RPMI8226 (cell line): ENCODE measurements at regions not wholly inside any gene's neighbourhood (a gene's known extent, or its start where the extent isn't known, plus 50 kb on each side); places are given as distances from the start of the nearest gene placed in this dataset.
"Not testable (repeated sequence)": the region's sequence is repeated elsewhere in the genome, so short reads cannot be mapped to it uniquely, and the experiment has no call there.

Experiments used
- DNase-seq: peaks from one replicate; pipeline ENCODE4 v3.0.0-alpha.2; 2015

- DNase-seq: no peak
Measured at GRCh38 chr13:89401264-89401675, 1730.1 kb downstream of the SLITRK5 start.

DNA sequence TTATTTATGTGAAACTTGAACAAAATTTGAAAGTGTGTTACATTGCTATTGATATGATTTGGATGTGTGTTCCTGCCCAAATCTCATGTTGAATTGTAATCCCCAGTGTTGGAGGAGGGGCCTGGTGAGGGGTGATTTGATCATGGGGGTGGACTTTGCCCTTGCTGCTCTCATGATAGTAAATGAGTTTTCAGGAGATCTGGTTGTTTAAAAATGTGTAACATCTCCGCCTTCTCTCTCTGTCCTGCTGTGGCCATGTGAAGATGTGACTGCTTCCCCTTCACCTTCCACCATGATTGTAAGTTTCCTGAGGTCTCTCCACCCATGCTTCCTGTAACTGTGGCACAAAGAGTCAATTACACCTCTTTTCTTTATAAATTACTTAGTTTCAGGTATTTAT is 1731.0 kb downstream of the SLITRK5 start:
- no peak for DNase-seq

GRCh38 chr13:89406096-89406495 is 1734.9 kb downstream of the SLITRK5 start:
- not testable (repeated sequence) for DNase-seq

GRCh38 chr13:89407357-89407756 is 1736.2 kb downstream of the SLITRK5 start:
- DNase-seq: no peak

DNA sequence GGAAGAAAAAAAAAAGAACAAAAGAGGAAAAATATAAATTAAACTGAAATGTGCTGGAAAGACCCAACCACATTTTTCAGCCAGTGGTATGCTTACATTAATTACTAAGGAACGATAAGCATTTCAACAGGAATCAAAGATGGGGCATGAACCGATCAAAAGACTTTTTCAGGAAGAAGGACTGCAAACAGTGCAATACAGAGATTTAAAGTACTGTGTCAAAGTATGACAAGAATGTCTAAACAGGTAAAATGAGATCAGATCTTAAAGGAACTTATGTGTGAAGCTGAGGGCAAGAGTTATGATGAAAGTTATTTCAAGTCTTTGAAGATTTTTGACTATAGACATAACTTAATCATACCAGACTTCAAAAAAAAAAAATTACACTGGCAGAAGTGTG is 1761.8 kb downstream of the SLITRK5 start:
- no peak for DNase-seq

DNA sequence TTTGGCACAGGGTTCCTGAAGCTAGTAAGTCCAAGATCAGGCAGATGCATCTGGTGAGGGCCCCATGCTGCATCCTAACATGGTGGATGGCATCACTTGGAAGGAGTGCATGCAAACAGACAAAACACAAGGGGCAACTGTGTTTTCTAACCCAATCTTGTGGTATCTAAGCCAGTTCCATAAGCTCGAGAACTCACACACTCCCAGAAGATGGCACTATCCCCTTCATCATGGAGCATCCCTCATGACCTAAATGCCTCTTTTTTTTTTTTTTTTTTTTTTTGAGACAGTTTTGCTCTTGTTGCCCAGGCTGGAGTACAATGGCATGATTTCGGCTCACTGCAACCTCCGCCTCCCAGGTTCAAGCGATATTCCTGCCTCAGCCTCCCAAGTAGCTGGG is 1763.5 kb downstream of the SLITRK5 start:
- not testable (repeated sequence) for DNase-seq

- no peak for DNase-seq
Measured at GRCh38 chr13:89454681-89455080, 1783.5 kb downstream of the SLITRK5 start.

- DNase-seq: no peak
Measured at GRCh38 chr13:89455225-89455624, 1784.1 kb downstream of the SLITRK5 start.

DNA sequence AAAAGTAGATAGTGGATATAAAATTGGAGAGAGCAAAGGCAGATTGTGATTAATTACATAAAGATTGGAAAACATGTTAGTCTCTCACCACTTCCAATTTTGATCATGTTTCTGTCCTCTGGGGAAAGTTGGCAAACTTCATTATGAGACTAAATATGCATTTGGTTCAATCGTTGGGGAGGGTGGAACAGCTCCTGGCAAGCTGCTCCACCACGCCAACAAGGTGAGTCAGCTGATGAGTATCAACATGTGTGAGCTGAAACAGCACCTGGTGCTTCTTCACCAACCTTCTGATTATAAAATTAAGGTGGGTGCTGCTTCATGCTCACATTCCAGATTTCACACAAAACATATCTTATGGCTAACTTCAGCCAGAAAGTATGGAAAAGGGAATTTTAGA is 1784.6 kb downstream of the SLITRK5 start:
- DNase-seq: no peak

DNA sequence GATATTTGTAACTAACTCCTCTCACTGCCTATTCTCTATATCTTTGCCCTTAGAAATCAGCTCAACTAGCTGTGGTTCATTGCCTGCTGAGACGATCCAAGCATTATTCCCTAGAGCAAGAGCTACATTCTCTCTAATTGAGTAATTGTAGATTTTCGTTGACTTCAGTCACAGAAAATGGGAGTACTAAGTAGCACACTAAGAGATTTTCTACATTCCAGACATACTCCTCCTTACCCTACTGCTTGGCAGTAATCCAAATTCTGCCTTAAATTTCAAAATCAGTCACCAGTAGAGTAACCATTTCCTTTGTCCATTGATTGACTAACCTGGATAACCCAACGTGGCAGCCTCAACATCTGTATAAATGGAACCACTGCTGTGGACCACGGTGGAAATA is 1786.8 kb downstream of the SLITRK5 start:
- no peak for DNase-seq

- DNase-seq: no peak
Measured at GRCh38 chr13:89458456-89458855, 1787.3 kb downstream of the SLITRK5 start.

DNA sequence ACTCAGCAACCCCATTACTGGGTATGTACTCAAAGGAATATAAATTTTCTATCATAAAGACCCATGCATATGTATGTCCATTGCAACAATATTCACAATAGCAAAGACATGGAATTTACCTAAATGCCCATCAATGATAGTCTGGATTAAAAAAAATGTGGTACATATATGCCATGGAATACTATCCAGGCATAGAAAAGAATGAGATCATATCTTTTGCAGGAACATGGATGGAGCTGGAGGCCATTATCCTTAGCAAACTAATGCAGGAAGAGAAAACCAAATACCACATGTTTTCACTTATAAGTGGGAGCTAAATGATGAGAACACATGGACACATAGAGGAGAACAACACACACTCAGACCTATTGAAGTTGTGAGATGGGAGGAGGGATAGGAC is 1789.7 kb downstream of the SLITRK5 start:
- not testable (repeated sequence) for DNase-seq

- no peak for DNase-seq
Measured at GRCh38 chr13:89465366-89465765, 1794.2 kb downstream of the SLITRK5 start.

DNA sequence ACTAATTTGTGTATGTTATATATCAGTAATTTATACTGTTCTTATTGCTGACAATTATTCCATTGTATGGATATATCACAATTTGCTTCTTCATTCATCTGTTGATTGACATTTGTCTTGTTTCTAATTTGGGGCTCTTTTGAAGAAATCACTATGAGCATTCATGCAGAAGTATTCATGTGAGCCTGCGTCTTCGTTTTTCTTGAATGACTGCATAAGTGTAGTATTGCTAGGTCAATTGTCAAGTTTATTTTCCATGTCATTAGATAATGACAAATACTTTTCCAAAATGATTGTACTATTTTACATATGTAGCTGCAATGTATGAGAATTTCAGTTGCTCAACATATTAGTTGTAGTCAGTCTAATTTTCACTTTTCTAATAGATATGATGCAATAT is 1796.9 kb downstream of the SLITRK5 start:
- DNase-seq: no peak

GRCh38 chr13:89470901-89471300 is 1799.7 kb downstream of the SLITRK5 start:
- DNase-seq: no peak

GRCh38 chr13:89474432-89474831 is 1803.3 kb downstream of the SLITRK5 start:
- no peak for DNase-seq

DNA sequence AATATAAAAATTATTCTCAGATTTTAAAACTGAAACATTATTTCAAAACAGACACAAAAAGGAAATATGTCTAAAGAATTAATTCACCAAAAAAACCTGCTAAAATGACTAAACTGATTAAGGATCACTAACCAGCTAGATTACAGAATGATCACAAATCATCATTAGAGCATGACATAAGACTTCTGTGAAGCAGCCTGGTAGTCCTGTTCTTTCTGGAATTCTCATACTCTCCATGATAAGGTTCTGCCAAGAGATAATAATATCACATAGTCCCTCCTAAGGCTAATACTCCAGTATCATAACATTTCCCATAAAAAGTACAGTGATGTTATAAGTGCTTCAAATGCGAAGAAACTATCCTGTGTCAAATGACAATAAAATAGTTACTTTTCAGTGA is 1814.9 kb downstream of the SLITRK5 start:
- DNase-seq: no peak

DNA sequence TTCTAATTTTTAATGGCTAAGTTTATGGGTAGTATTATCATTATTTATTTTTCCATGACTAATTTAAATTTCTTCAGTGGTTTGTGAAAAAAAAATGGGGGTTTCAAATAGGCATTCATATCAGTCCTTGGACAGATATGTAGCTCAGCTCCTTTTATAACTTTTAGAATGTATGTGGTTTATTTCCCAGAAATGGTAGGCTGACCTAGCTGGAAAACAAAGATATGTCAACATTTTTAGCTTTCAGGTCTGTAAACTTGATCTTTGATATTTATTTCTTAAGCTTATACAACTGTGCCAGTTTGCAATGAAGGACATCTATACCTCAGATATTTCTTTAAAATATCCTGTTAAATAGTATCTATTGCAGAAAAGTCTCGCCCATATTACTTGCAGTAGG is 1815.5 kb downstream of the SLITRK5 start:
- DNase-seq: no peak

- no peak for DNase-seq
Measured at GRCh38 chr13:89490661-89491060, 1819.5 kb downstream of the SLITRK5 start.

- no peak for DNase-seq
Measured at GRCh38 chr13:89496478-89496877, 1825.3 kb downstream of the SLITRK5 start.

DNA sequence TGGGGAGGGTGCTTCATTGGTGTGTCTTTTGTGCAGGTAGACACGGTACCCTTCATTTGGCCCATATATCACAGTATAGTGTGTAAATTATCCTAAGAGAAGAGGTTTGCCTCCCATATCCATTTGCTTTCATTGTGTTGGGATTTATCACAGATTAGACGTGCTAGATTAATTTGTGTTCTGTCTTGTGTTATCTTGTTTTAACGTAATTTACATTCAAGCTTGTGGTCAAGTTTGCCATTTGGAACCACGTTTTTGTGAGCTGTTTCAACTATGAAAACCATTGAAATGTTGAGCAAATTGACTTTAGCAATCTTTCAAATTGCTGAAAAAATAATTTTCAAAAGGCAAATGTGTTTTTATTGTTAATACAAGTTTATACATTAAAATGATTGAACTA is 1826.5 kb downstream of the SLITRK5 start:
- DNase-seq: no peak

DNA sequence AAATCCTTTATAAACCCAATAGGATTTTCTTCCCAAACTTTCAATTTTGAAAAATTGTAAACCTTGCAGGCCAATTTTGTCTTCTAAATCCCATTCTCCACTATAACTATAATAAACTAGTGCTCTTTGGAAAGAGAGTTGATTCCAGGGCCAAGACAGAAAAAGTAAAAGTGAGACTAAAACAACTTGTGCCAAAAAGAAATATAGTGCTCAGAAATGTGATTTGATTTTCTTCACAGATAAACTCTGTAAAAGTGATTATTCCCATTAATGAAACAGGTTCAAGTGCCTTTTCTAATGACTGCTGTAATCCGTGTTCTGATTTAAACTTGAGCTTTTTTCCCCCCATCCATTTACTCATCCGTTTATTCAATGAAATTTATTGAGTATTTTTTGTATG is 1831.1 kb downstream of the SLITRK5 start:
- DNase-seq: no peak

DNA sequence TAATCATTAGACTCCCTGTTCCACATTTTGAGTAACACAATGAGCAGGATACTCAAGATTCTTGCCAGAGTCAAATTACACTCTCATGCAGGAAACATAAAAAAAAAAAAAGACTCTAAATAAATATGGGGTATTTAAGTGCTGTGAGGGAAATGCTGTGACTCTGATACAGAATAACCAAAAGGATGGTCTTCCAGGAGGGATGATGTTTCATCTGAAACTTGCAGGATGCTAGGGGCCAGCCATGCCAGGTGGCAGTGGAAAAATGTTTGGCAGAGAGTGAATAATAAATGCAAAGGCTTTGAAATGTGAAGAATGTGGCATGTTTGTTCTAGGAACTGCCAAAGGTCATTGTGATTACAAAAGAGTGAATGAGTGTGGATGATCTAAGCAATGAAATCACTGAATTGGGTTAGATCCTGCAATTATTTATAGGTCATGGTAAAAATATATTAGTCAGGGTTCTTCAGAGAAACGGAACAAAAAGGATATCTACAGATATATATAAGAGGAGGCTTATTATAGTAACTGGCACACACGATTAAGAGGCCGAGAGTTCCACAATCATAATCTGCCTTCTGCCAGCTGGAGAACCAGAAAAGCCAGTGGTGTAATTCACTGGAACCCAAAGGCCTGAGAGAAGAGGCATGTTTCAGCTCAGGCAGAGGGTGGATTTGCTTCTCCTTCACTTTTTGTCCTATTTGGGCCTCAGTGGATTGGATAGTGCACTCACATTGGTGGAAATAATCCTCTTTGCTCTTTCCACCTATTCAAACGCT is 1832.8 kb upstream of the MIR17HG start:
- DNase-seq: no peak

DNA sequence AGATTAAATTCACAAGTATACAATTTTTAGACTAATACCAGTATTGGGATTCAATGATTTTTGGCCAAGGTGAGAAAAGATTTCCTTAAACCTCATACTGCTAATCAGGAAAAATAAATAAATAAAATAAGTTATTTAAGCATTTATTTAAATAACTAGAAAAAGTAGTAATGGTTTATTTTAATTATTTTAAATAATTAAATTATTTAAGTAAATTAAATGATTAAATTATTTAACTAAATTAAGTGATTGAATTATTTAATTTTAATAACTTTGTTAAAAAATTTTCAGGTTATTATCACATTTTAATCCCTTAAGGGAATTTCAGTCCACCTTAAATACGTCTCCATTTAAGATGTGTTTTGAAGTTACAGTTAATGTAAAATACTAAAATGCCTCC is 1831.5 kb upstream of the MIR17HG start:
- DNase-seq: no peak
